HFFc6 (cell line): ENCODE measurements at regions not wholly inside any gene's neighbourhood (a gene's known extent, or its start where the extent isn't known, plus 50 kb on each side); places are given as distances from the start of the nearest gene placed in this dataset.

Source experiments
- DNase-seq: peaks from one replicate; pipeline ENCODE4 v3.0.0-alpha.2; 2018
- H3K27ac Mint-ChIP-seq: 2 replicates; pipeline ENCODE4 v1.8.0; 2020; ENCODE audit warnings: mild to moderate bottlenecking, mixed read lengths
- H3K27me3 Mint-ChIP-seq: 2 replicates; pipeline ENCODE4 v1.8.0; 2021; ENCODE audit warnings: mild to moderate bottlenecking, moderate library complexity, mixed read lengths; ENCODE audit not compliant: insufficient read depth
- H3K36me3 Mint-ChIP-seq: 2 replicates; pipeline ENCODE4 v1.8.0; 2021; ENCODE audit warnings: low read depth, mixed read lengths
- H3K4me1 Mint-ChIP-seq: 2 replicates; pipeline ENCODE4 v1.8.0; 2020; ENCODE audit warnings: low read depth, mixed read lengths
- H3K4me3 Mint-ChIP-seq: 2 replicates; pipeline ENCODE4 v1.8.0; 2020; ENCODE audit warnings: mild to moderate bottlenecking, moderate library complexity, mixed read lengths
- H3K9me3 Mint-ChIP-seq: 2 replicates; pipeline ENCODE4 v1.8.0; 2020; ENCODE audit warnings: mild to moderate bottlenecking, mixed read lengths
- TF ChIP-seq, protein P1 (sequence below): fragments of 200-600 bp; sonication (generic); IDR thresholded peaks from 2 replicates; pipeline ENCODE4 v1.5.0; 2021; ENCODE audit warnings: antibody characterized with exemption, mild to moderate bottlenecking

DNA sequence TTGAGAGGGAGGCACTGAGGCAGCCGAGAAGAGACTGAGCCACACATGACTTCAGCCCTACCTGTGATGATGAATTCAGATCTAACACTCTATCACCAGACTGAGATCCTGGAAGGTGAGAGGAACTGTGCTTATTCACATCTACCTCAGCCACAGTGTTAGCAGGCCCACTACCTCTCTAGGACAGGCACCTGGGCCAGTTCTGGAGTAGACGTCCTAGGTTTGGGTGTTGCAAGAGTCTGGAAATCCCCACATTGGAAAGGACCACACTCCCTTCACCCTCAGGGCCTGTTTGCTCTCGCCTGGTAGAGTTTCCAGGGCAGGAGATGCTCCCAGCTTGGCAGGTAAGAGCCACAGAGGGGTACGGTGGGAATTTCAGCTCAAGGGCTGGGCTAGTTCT is 113.8 kb upstream of the CCL21 start:
- Mint-ChIP-seq H3K9me3 (no peaks in the 10 kb centered on the region), H3K36me3 (no peaks in the 10 kb centered on the region), H3K27me3 (peaks cover 14% of the 10 kb centered on the region)

DNA sequence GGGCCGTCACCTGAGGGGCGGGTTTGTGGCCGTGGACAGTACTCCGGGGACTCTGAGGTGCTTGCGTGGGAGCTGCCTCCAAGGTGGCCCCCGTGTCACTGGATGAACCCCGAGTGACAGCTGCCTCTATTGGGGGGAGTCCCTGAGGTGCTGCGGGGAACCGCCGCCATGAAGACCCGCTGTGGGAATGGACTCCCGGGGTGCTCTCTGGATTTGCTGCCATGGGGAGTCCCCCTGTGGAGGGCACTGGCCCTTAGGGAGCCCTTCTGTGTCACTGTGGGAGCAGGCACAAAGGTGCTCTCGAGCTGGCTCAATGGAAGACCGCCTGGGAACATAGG is 100.2 kb upstream of the CCL21 start:
- H3K4me1 Mint-ChIP-seq, result no peaks in the 10 kb centered on the region
- TF ChIP-seq, protein P1, sequence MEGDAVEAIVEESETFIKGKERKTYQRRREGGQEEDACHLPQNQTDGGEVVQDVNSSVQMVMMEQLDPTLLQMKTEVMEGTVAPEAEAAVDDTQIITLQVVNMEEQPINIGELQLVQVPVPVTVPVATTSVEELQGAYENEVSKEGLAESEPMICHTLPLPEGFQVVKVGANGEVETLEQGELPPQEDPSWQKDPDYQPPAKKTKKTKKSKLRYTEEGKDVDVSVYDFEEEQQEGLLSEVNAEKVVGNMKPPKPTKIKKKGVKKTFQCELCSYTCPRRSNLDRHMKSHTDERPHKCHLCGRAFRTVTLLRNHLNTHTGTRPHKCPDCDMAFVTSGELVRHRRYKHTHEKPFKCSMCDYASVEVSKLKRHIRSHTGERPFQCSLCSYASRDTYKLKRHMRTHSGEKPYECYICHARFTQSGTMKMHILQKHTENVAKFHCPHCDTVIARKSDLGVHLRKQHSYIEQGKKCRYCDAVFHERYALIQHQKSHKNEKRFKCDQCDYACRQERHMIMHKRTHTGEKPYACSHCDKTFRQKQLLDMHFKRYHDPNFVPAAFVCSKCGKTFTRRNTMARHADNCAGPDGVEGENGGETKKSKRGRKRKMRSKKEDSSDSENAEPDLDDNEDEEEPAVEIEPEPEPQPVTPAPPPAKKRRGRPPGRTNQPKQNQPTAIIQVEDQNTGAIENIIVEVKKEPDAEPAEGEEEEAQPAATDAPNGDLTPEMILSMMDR, result no peak
- peaks cover 20% of the 10 kb centered on the region for H3K27me3 Mint-ChIP-seq
- no peaks in the 10 kb centered on the region for H3K36me3 Mint-ChIP-seq
- H3K4me3 Mint-ChIP-seq, result no peak overlapping the region
- no peaks in the 10 kb centered on the region for H3K9me3 Mint-ChIP-seq
- DNase-seq, result no peak
- no peak overlapping the region for H3K27ac Mint-ChIP-seq

More for the DNA sequence above, 113.8 kb upstream of the CCL21 start:
- Mint-ChIP-seq H3K4me1 (no peaks in the 10 kb centered on the region), H3K4me3 (no peak overlapping the region), H3K27ac (no peak overlapping the region)
- TF ChIP-seq, protein P1, result no peak
- no peak for DNase-seq

DNA sequence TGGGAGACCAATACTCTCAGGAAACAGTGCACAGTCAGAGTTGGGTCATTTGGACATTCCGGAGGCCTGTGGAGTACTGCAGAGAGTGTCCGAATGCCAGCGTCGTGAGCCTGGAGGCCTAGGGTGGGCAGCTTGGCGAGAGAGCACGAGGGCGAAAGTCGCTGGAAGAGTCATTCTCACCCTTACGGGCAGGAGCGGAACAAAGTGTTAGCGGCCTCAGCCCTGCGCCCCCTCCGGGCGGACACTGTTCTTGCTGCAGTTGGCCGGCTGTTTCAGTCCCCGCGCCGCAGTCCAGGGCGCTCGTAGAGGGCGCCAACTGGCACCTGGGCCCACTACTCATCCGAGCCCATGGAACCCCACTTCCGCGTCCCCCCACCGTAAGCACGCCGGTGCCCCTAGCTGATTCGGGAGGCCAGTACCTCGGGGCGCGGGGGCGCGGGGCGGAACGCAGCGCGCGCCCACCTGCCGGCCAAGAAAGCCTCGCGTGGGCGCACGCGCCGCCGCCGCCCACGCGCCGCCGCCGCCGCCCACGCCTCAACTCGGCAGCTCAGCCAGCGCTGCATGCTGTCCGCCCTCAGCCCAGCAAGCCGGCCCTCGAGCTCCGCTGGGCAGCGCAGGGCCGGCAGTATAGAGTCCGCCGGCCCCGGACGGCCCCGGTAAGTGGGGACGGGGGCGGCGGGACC is 99.7 kb upstream of the CCL21 start:
- H3K36me3 Mint-ChIP-seq, result no peaks in the 10 kb centered on the region
- TF ChIP-seq, protein P1, result peak; percentile 24; the same call in 1 of the 2 replicates
- H3K9me3 Mint-ChIP-seq, result no peaks in the 10 kb centered on the region
- DNase-seq, result no peak
- H3K27ac Mint-ChIP-seq, result no peak overlapping the region
- no peaks in the 10 kb centered on the region for H3K4me1 Mint-ChIP-seq
- H3K27me3 Mint-ChIP-seq, result peaks cover 20% of the 10 kb centered on the region
- no peak overlapping the region for H3K4me3 Mint-ChIP-seq

DNA sequence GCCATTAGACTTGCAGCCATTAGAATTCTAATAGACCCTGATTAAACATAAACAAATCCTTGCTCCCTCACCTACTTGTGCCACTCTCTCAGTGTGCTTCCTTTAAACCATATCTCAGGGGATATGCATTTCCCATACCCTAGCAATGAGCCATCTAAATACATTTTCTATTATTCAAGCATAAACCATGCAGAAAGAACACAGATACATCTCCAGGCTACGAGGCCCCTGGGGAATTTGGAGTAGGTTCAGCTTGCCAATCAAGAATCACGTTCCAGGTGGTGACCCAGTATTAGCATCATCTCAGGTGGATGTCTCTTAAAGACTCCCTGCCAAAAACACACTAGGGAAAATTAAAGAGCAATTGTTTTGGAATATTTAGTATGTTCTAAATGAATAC is 93.0 kb upstream of the CCL21 start:
- Mint-ChIP-seq H3K27ac (no peak overlapping the region), H3K9me3 (no peaks in the 10 kb centered on the region; the same call in 1 of the 2 replicates), H3K27me3 (peaks cover 24% of the 10 kb centered on the region), H3K4me3 (no peak overlapping the region), H3K36me3 (no peaks in the 10 kb centered on the region), H3K4me1 (no peaks in the 10 kb centered on the region)
- TF ChIP-seq, protein P1, result no peak
- DNase-seq, result no peak

DNA sequence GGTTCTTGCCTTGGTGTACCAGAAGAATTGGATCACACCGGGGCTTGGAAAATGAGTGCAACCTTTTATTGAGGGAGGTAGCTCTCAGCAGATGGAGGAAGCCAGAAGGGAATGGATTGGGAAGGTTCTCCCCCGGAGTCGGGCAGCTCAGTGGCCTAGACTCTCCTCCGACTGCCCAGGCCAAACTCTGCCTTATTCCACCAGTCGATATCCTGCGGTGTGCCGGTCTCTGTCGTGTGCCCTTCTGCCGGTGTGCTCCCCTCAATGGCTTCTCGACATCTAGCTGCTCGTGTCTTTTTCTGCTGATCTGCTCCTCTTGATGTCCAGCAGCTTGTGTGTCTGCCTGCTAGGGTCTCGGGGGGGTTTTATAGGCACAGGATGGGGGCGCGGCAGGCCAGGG is 87.4 kb upstream of the CCL21 start:
- H3K36me3 Mint-ChIP-seq, result no peaks in the 10 kb centered on the region
- DNase-seq, result no peak
- no peaks in the 10 kb centered on the region for H3K4me1 Mint-ChIP-seq
- no peak overlapping the region for H3K27ac Mint-ChIP-seq
- no peak overlapping the region for H3K4me3 Mint-ChIP-seq
- TF ChIP-seq, protein P1, result no peak
- peaks cover 26% of the 10 kb centered on the region for H3K27me3 Mint-ChIP-seq
- no peaks in the 10 kb centered on the region; the same call in 1 of the 2 replicates for H3K9me3 Mint-ChIP-seq

DNA sequence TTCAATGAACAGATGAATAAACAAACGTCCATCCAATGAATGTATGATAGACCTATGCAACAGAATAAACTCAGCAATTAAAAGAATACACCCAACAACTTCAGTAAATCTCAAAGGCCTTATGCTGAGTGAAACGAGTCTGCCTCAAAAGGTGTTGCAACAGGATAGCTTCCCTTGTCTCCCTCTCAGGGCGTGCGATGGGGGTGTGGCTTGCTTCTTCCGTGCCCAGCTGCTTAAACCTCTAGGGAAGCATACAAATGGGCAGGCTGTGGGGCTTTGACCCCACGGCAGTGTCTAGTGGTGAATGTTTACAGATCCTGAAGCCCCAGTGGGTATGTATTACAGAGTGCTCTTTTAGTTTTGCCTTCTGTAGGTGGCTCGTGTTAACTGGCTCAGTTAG is 87.0 kb upstream of the CCL21 start:
- Mint-ChIP-seq H3K27me3 (peaks cover 23% of the 10 kb centered on the region), H3K4me3 (no peak overlapping the region)

More for the DNA sequence above, 87.0 kb upstream of the CCL21 start:
- DNase-seq, result no peak
- H3K4me1 Mint-ChIP-seq, result no peaks in the 10 kb centered on the region
- H3K36me3 Mint-ChIP-seq, result no peaks in the 10 kb centered on the region
- no peak overlapping the region for H3K27ac Mint-ChIP-seq
- TF ChIP-seq, protein P1, result no peak
- no peaks in the 10 kb centered on the region; the same call in 1 of the 2 replicates for H3K9me3 Mint-ChIP-seq
